SU-DHL-6 (cell line): ENCODE measurements at regions not wholly inside any gene's neighbourhood (a gene's known extent, or its start where the extent isn't known, plus 50 kb on each side); places are given as distances from the start of the nearest gene placed in this dataset.

Source experiments
- CTCF ChIP-seq: fragments of 200-600 bp; sonication (generic); IDR thresholded peaks from one replicate; pipeline ENCODE4 v1.5.1; 2017; ENCODE audit warnings: antibody characterized with exemption, mild to moderate bottlenecking, low read length, moderate library complexity; ENCODE audit not compliant: insufficient read depth, poor library complexity, severe bottlenecking
- EZH2phosphoT487 ChIP-seq: fragments of 200-600 bp; sonication (generic), shearing (Covaris generic); conservative IDR thresholded peaks from 2 replicates; pipeline ENCODE4 v1.6.1; 2018; ENCODE audit warnings: mild to moderate bottlenecking, antibody characterized with exemption, low read length, moderate library complexity, mixed read lengths

- TF ChIP-seq CTCF = no peak
- TF ChIP-seq EZH2phosphoT487 = no peak
Measured at GRCh38 chr17:55846745-55847144, 95.9 kb downstream of the PCTP start.
